GM10266 (cell line): ENCODE measurements at regions not wholly inside any gene's neighbourhood (a gene's known extent, or its start where the extent isn't known, plus 50 kb on each side); places are given as distances from the start of the nearest gene placed in this dataset.

Source experiments
- DNase-seq: peaks from one replicate; pipeline ENCODE4 v3.0.0; 2012; ENCODE audit errors: extremely low spot score
- CTCF ChIP-seq: IDR thresholded peaks from 2 replicates; pipeline ENCODE4 v1.5.1; 2012; ENCODE audit warnings: mild to moderate bottlenecking, low read depth; ENCODE audit not compliant: control insufficient read depth, insufficient read depth; ENCODE audit errors: missing control alignments

- TF ChIP-seq CTCF, result no peak
- DNase-seq, result no peak
Observed at GRCh38 chr18:56188529-56189275, 449.7 kb downstream of the TXNL1 start.

GRCh38 chr18:56186319-56186718 is 452.1 kb downstream of the TXNL1 start:
- no peak for DNase-seq
- TF ChIP-seq CTCF, result no peak

- no peak for DNase-seq
- TF ChIP-seq CTCF, result no peak
Observed at GRCh38 chr18:56185126-56185525, 453.3 kb downstream of the TXNL1 start.

- no peak for DNase-seq
- no peak for TF ChIP-seq CTCF
Observed at GRCh38 chr18:56176751-56177150, 461.6 kb downstream of the TXNL1 start.

- no peak for TF ChIP-seq CTCF
- DNase-seq, result no peak
Observed at GRCh38 chr18:56175330-56176001, 462.9 kb downstream of the TXNL1 start.

GRCh38 chr18:56173542-56174220 is 464.7 kb downstream of the TXNL1 start:
- no peak for TF ChIP-seq CTCF
- no peak for DNase-seq

GRCh38 chr18:56172527-56172926 is 465.9 kb downstream of the TXNL1 start:
- TF ChIP-seq CTCF, result no peak
- no peak for DNase-seq
